Thyroid gland (tissue), 4 donors: ENCODE measurements at regions not wholly inside any gene's neighbourhood (a gene's known extent, or its start where the extent isn't known, plus 50 kb on each side); places are given as distances from the start of the nearest gene placed in this dataset.
A peak's percentile ranks its signal among the peaks of the same experiment; 100 is the strongest.

Source experiments
- DNase-seq, 2 donors: peaks; one replicate each; pipeline ENCODE4 v3.0.0-alpha.2; 2019
- H3K27ac ChIP-seq, 3 donors: fragments of 200-600 bp; sonication (generic); 1 replicate in 2 of 3; 2 replicates in 1 of 3; pipeline ENCODE4 v1.5.1; 2016 to 2019; ENCODE audit warnings: mild to moderate bottlenecking in 1 of 3, moderate library complexity in 1 of 3
- H3K27me3 ChIP-seq: fragments of 200-600 bp; sonication (generic); one replicate; pipeline ENCODE4 v1.5.1; 2019
- H3K36me3 ChIP-seq, 2 donors: fragments of 200-600 bp; sonication (generic); one replicate each; pipeline ENCODE4 v1.5.1; 2016 to 2019
- H3K4me1 ChIP-seq, 2 donors: fragments of 200-600 bp; sonication (generic); one replicate each; pipeline ENCODE4 v1.5.1; 2017 to 2019
- H3K4me3 ChIP-seq, 3 donors: fragments of 200-600 bp; sonication (generic); replicated peaks in 1 of 3; 1 replicate in 2 of 3; 2 replicates in 1 of 3; pipeline ENCODE4 v1.5.1; 2016; ENCODE audit warnings: mild to moderate bottlenecking in 1 of 3
- H3K9me3 ChIP-seq: fragments of 200-600 bp; sonication (generic); one replicate; pipeline ENCODE4 v1.5.1; 2017
- POLR2A ChIP-seq, 2 donors: fragments of 450-650 bp; IDR thresholded peaks; one replicate each; pipeline ENCODE4 v1.6.1; 2017; ENCODE audit warnings: antibody characterized with exemption in 2 of 2, mild to moderate bottlenecking in 2 of 2, moderate library complexity in 1 of 2
- WGBS, 2 donors: methylation state at CpG; one replicate each; pipeline ENCODE4 v1.1.5; 2017; 5-methylcytosine and 5-hydroxymethylcytosine counted together
- intact Hi-C: fragments of 100-400 bp; cut with DNase I; formaldehyde crosslinking; loops from one replicate; pipeline ENCODE4 v1.15.1; 2023
- TF ChIP-seq, protein P1 (sequence below), 6 experiments: fragments of 200-600 bp in 3 of 6; fragments of 450-650 bp in 3 of 6; sonication (generic) in 3 of 6; IDR thresholded peaks; one replicate each; pipeline ENCODE4 v1.5.1; 2016 to 2019; ENCODE audit warnings: antibody characterized with exemption in 6 of 6, mild to moderate bottlenecking in 2 of 6, inconsistent platforms in 1 of 6, moderate library complexity in 1 of 6

GRCh38 chr5:17154211-17154996, 63.0 kb upstream of the BASP1 start:
- no peaks in the 10 kb centered on the region for H3K27me3 ChIP-seq
- no peak for TF ChIP-seq POLR2A (IDR thresholded peaks at IDR 0.05)
- TF ChIP-seq, protein P1, sequence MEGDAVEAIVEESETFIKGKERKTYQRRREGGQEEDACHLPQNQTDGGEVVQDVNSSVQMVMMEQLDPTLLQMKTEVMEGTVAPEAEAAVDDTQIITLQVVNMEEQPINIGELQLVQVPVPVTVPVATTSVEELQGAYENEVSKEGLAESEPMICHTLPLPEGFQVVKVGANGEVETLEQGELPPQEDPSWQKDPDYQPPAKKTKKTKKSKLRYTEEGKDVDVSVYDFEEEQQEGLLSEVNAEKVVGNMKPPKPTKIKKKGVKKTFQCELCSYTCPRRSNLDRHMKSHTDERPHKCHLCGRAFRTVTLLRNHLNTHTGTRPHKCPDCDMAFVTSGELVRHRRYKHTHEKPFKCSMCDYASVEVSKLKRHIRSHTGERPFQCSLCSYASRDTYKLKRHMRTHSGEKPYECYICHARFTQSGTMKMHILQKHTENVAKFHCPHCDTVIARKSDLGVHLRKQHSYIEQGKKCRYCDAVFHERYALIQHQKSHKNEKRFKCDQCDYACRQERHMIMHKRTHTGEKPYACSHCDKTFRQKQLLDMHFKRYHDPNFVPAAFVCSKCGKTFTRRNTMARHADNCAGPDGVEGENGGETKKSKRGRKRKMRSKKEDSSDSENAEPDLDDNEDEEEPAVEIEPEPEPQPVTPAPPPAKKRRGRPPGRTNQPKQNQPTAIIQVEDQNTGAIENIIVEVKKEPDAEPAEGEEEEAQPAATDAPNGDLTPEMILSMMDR (IDR thresholded peaks at IDR 0.05), result no peak
- no peak overlapping the region for H3K4me3 ChIP-seq
- H3K36me3 ChIP-seq, result no peaks in the 10 kb centered on the region
- no peak overlapping the region for H3K27ac ChIP-seq
- intact Hi-C loops, result no loop called here
- 80 to 82% methylated on average over 5 of the region's 5 CpGs for WGBS, 2 donors
- H3K4me1 ChIP-seq, result no peaks in the 10 kb centered on the region
- DNase-seq, result no peak
- H3K9me3 ChIP-seq, result no peaks in the 10 kb centered on the region

- no peak overlapping the region for H3K4me3 ChIP-seq
- H3K27ac ChIP-seq, result no peak overlapping the region
- no peak for DNase-seq
- H3K9me3 ChIP-seq, result no peaks in the 10 kb centered on the region
- H3K27me3 ChIP-seq, result no peaks in the 10 kb centered on the region
- no peaks in the 10 kb centered on the region for H3K4me1 ChIP-seq
- no peaks in the 10 kb centered on the region for H3K36me3 ChIP-seq
- 89 to 94% methylated on average over 4 of the region's 4 CpGs for WGBS, 2 donors
- TF ChIP-seq, protein P1 (IDR thresholded peaks at IDR 0.05), result no peak
- TF ChIP-seq POLR2A (IDR thresholded peaks at IDR 0.05), result no peak
- intact Hi-C loops, result no loop called here
These were observed 61.0 kb upstream of the BASP1 start for GRCh38 chr5:17156463-17156862.

DNA sequence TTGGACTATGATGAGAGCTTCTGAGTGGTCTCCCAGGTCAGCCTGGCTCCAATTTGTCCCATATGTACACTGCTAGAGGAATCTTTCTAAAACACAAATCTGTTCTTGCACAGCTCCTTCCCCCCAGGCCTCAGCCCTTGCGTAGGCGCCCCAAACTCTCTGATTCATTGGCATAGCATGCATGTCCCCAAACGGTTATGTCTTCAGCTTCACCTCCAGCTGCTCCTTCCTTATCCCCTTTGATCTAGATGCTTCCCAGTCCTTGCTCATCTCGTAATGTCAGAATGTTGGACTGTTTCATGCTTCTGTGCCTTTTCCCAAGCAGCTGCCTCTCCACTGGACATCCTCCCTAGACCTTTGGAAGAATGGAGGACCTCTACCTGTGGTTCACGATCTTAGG, 60.1 kb upstream of the BASP1 start:
- Histone ChIP-seq H3K27ac (no peak overlapping the region), H3K9me3 (no peaks in the 10 kb centered on the region), H3K36me3 (no peaks in the 10 kb centered on the region), H3K4me1 (no peaks in the 10 kb centered on the region), H3K27me3 (no peaks in the 10 kb centered on the region), H3K4me3 (no peak overlapping the region)
- no peak for TF ChIP-seq POLR2A (IDR thresholded peaks at IDR 0.05)
- TF ChIP-seq, protein P1 (IDR thresholded peaks at IDR 0.05), result no peak
- DNase-seq, result no peak
- intact Hi-C loops, result no loop called here
- 94% methylated on average over 5 of the region's 5 CpGs for WGBS, 2 donors

DNA sequence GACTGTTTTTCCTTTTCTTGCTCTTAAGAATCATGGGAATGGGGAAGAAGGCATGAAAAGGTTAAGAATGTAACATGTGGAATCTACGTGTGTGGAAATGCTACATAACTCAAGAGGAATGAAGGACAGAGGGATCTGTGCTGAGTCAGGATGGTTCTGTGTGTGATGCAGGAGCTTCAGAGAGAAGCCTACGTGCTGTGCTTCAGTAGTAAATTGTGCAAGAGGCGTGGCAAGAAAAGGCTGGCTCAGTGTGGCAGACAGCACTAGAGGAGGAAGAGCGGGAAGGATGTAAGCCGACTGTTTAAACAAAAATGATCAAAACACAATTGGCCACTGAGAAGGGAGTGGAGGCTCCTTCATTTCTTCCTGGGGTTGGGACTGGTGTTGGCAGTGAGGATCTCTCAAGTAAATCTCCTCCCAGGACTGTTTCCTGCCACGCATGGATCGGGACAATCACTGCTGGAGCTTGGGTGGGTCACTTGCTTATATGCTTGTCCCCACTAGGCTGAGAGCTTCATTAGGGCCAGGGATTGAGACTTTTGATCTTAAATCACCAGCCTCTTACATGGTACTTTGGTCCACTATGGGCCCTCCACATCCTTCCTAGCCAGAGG, 59.4 kb upstream of the BASP1 start:
- no peaks in the 10 kb centered on the region for H3K36me3 ChIP-seq
- DNase-seq, result peak; percentile 46 to 52
- no peaks in the 10 kb centered on the region for H3K9me3 ChIP-seq
- TF ChIP-seq, protein P1 (IDR thresholded peaks at IDR 0.05), result no peak
- H3K27ac ChIP-seq, result no peak overlapping the region
- intact Hi-C loops, result no loop called here
- 58 to 67% methylated on average over 7 of the region's 7 CpGs for WGBS, 2 donors
- no peak overlapping the region for H3K4me3 ChIP-seq
- no peaks in the 10 kb centered on the region for H3K27me3 ChIP-seq
- H3K4me1 ChIP-seq, result no peaks in the 10 kb centered on the region

DNA sequence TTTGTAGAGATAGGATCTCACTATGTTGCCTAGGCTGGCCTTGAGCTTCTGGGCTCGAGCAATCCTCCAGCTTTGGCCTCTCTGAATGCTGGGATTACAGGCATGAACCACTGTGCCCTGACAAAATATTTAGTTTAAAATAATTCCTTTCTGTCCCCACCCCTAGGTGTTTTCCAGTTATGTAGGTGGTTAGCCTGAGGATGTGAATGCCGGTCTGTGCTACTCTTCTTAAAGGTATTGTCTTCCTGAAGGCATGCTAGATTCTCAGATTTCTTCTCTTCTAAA, 56.7 kb upstream of the BASP1 start:
- H3K27me3 ChIP-seq, result no peaks in the 10 kb centered on the region
- no peaks in the 10 kb centered on the region for H3K36me3 ChIP-seq
- H3K4me3 ChIP-seq, result no peak overlapping the region
- no peaks in the 10 kb centered on the region for H3K9me3 ChIP-seq
- DNase-seq, result no peak
- 86 to 90% methylated on average over 2 of the region's 2 CpGs for WGBS, 2 donors
- intact Hi-C loops, result no loop called here
- no peak for TF ChIP-seq POLR2A (IDR thresholded peaks at IDR 0.05)
- TF ChIP-seq, protein P1 (IDR thresholded peaks at IDR 0.05), result no peak
- peak overlapping the region; percentile 37 to 45 (median 44) for H3K27ac ChIP-seq
- H3K4me1 ChIP-seq, result no peaks in the 10 kb centered on the region
